SK-N-SH (cell line): ENCODE measurements at regions not wholly inside any gene's neighbourhood (a gene's known extent, or its start where the extent isn't known, plus 50 kb on each side); places are given as distances from the start of the nearest gene placed in this dataset.

Experiments
- CTCF ChIA-PET: fragments of 300-600, 350-600 bp; formaldehyde crosslinking; extraction: SDS; loops from one replicate; lab custom pipeline; 2021; lab: Yijun Ruan, JAX
- POLR2A ChIA-PET: fragments of 350-600 bp; sonication (Branson Sonifier 250); formaldehyde crosslinking; extraction: SDS; loops from one replicate; lab custom pipeline; 2020; ENCODE audit warnings: antibody characterized with exemption, inconsistent platforms; lab: Yijun Ruan, JAX
- DNase-seq: peaks from one replicate; pipeline ENCODE4 v3.0.0; 2012
- H2AFZ ChIP-seq: fragments of 200-600 bp; sonication (generic); 2 replicates; pipeline ENCODE4 v1.8.1; 2016; ENCODE audit warnings: antibody characterized with exemption, mild to moderate bottlenecking, low read depth
- H3F3A ChIP-seq: fragments of 200-600 bp; sonication (generic); replicated peaks from 2 replicates; pipeline ENCODE3; 2016; ENCODE audit warnings: antibody characterized with exemption, mild to moderate bottlenecking; ENCODE audit not compliant: insufficient read depth
- H3K27ac ChIP-seq, 2 experiments: fragments of 200-500 bp in 1 of 2; fragments of 200-600 bp in 1 of 2; sonication (Bioruptor generic) in 1 of 2; sonication (generic), shearing (Covaris generic) in 1 of 2; 2 replicates each; pipeline versions ENCODE4 v1.5.1 to v1.6.1; 2014 to 2016; ENCODE audit warnings: low read depth in 2 of 2, inconsistent platforms in 1 of 2, low read length in 1 of 2, mild to moderate bottlenecking in 1 of 2, mixed read lengths in 1 of 2
- H3K27me3 ChIP-seq: fragments of 200-600 bp; sonication (generic), shearing (Covaris generic); 2 replicates; pipeline ENCODE4 v1.6.1; 2016; ENCODE audit warnings: mixed run types; ENCODE audit not compliant: insufficient read depth
- H3K36me3 ChIP-seq, 2 experiments: fragments of 200-500 bp in 1 of 2; fragments of 200-600 bp in 1 of 2; sonication (Bioruptor generic) in 1 of 2; sonication (generic) in 1 of 2; replicated peaks in 1 of 2; 2 replicates each; pipeline versions ENCODE3 to v1.5.1; 2014 to 2016; ENCODE audit warnings: low read length in 1 of 2, mild to moderate bottlenecking in 1 of 2; ENCODE audit not compliant: insufficient read depth in 2 of 2, control insufficient read depth in 1 of 2
- H3K4me1 ChIP-seq, 2 experiments: fragments of 200-500 bp in 1 of 2; fragments of 200-600 bp in 1 of 2; sonication (Bioruptor generic) in 1 of 2; sonication (generic), shearing (Covaris generic) in 1 of 2; 2 replicates each; pipeline versions ENCODE4 v1.5.1 to v1.6.1; 2014 to 2016; ENCODE audit warnings: low read depth in 1 of 2, low read length in 1 of 2, mixed run types in 1 of 2; ENCODE audit not compliant: insufficient read depth in 2 of 2, control insufficient read depth in 1 of 2
- H3K4me2 ChIP-seq: fragments of 200-600 bp; sonication (generic), shearing (Covaris generic); 2 replicates; pipeline ENCODE4 v1.6.1; 2017; ENCODE audit warnings: mixed run types
- H3K4me3 ChIP-seq, 2 experiments: fragments of 200-500 bp in 1 of 2; fragments of 200-600 bp in 1 of 2; sonication (Bioruptor generic) in 1 of 2; sonication (generic), shearing (Covaris generic) in 1 of 2; 2 replicates each; pipeline versions ENCODE4 v1.5.1 to v1.8.1; 2014 to 2016; ENCODE audit warnings: low read depth in 2 of 2, inconsistent platforms in 1 of 2, low read length in 1 of 2, mild to moderate bottlenecking in 1 of 2, mixed read lengths in 1 of 2, moderate library complexity in 1 of 2
- H3K79me2 ChIP-seq: fragments of 200-600 bp; sonication (generic); 2 replicates; pipeline ENCODE4 v1.8.1; 2017; ENCODE audit warnings: mild to moderate bottlenecking; ENCODE audit not compliant: insufficient read depth
- H3K9ac ChIP-seq: fragments of 200-600 bp; sonication (generic); 2 replicates; pipeline ENCODE4 v1.6.1; 2017; ENCODE audit warnings: mixed run types
- H3K9me2 ChIP-seq: fragments of 200-600 bp; sonication (generic); 2 replicates; pipeline ENCODE4 v1.6.1; 2017; ENCODE audit warnings: mixed run types
- H3K9me3 ChIP-seq: fragments of 200-600 bp; sonication (generic); 2 replicates; pipeline ENCODE4 v1.6.1; 2017; ENCODE audit warnings: mixed run types, mild to moderate bottlenecking, moderate library complexity
- H4K20me1 ChIP-seq: fragments of 200-600 bp; sonication (generic); 2 replicates; pipeline ENCODE4 v1.6.1; 2017; ENCODE audit warnings: mild to moderate bottlenecking, mixed run types; ENCODE audit not compliant: insufficient read depth
- ELF1 ChIP-seq: IDR thresholded peaks from 2 replicates; pipeline ENCODE4 v1.4.0; 2012
- GABPA ChIP-seq: IDR thresholded peaks from 2 replicates; pipeline ENCODE4 v1.4.0; 2012; ENCODE audit warnings: low read depth, mild to moderate bottlenecking
- GATA2 ChIP-seq: sonication (generic); formaldehyde crosslinking; IDR thresholded peaks from 2 replicates; pipeline ENCODE4 v1.5.0; 2020; ENCODE audit warnings: mild to moderate bottlenecking, missing genetic modification reagents
- JUND ChIP-seq: IDR thresholded peaks from 2 replicates; pipeline ENCODE4 v1.4.0; 2012
- MAX ChIP-seq: IDR thresholded peaks from 2 replicates; pipeline ENCODE4 v1.4.0; 2012; ENCODE audit warnings: low read depth
- MEF2A ChIP-seq: IDR thresholded peaks from 2 replicates; pipeline ENCODE4 v1.4.0; 2012; ENCODE audit warnings: low read depth, borderline replicate concordance
- MXI1 ChIP-seq: IDR thresholded peaks from 2 replicates; pipeline ENCODE4 v1.6.1; 2012; ENCODE audit warnings: mild to moderate bottlenecking, low read depth, low read length, improper control_type of control experiment
- RAD21 ChIP-seq: IDR thresholded peaks from 2 replicates; pipeline ENCODE4 v1.6.1; 2012; ENCODE audit warnings: mild to moderate bottlenecking, low read length
- RXRA ChIP-seq: IDR thresholded peaks from 2 replicates; pipeline ENCODE4 v1.4.0; 2012; ENCODE audit warnings: low read depth, mild to moderate bottlenecking, borderline replicate concordance
- SIN3A ChIP-seq: IDR thresholded peaks from 2 replicates; pipeline ENCODE4 v1.6.1; 2012; ENCODE audit warnings: low read depth, mild to moderate bottlenecking, low read length, moderate library complexity, borderline replicate concordance
- TAF1 ChIP-seq: IDR thresholded peaks from 2 replicates; pipeline ENCODE4 v1.6.1; 2012; ENCODE audit warnings: low read depth, mild to moderate bottlenecking, low read length, moderate library complexity, borderline replicate concordance
- YY1 ChIP-seq: IDR thresholded peaks from 2 replicates; pipeline ENCODE4 v1.4.0; 2012; ENCODE audit warnings: low read depth, mild to moderate bottlenecking
- WGBS: methylation state at CpG from one replicate; pipeline ENCODE4 v1.1.6; 2017; ENCODE audit warnings: low lambda C conversion rate; 5-methylcytosine and 5-hydroxymethylcytosine counted together
- TF ChIP-seq, protein P1 (sequence below): IDR thresholded peaks from 2 replicates; pipeline ENCODE4; 2012

DNA sequence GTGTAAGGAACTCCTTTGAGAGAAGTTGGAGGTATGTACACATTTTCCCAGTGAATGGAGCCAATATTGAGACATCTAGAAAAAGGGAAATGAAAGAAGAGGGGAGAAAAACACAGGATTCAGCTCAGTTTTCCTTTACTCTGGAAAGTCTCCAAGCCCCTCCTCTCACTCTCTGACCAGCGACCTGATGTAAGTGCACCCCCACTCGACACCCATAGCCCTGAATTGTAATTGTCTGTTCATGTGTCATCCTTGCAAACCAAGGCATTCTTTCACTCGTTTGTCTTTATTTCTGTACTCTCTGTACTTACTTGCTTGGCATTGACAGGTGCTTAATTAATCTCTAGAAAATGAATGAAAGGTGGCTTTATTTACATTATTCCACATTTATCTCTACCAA lies 55.7 kb upstream of the CTAGE1 start:
- Histone ChIP-seq H4K20me1 (no peaks in the 10 kb centered on the region), H3K4me1 (no peaks in the 10 kb centered on the region), H3K36me3 (no peaks in the 10 kb centered on the region), H3K9me3 (no peaks in the 10 kb centered on the region; the same call in 1 of the 2 replicates), H3K79me2 (no peaks in the 10 kb centered on the region), H3K4me3 (no peak overlapping the region), H3F3A (no peaks in the 10 kb centered on the region), H3K27me3 (peaks cover 35% of the 10 kb centered on the region; the same call in 1 of the 2 replicates), H3K9me2 (no peaks in the 10 kb centered on the region), H3K27ac (no peak overlapping the region), H3K4me2 (no peak overlapping the region), H3K9ac (no peak overlapping the region), H2AFZ (no peak overlapping the region)
- ChIA-PET POLR2A (no interaction called here), CTCF (no interaction called here)
- DNase-seq, result no peak
- WGBS, result 4% methylated on average over 3 of the region's 3 CpGs
- TF ChIP-seq TAF1 (no peak), GATA2 (CRISPR knock-in tag) (no peak), MXI1 (no peak), MEF2A (no peak), YY1 (no peak), RAD21 (no peak), JUND (no peak), MAX (no peak), RXRA (no peak)

DNA sequence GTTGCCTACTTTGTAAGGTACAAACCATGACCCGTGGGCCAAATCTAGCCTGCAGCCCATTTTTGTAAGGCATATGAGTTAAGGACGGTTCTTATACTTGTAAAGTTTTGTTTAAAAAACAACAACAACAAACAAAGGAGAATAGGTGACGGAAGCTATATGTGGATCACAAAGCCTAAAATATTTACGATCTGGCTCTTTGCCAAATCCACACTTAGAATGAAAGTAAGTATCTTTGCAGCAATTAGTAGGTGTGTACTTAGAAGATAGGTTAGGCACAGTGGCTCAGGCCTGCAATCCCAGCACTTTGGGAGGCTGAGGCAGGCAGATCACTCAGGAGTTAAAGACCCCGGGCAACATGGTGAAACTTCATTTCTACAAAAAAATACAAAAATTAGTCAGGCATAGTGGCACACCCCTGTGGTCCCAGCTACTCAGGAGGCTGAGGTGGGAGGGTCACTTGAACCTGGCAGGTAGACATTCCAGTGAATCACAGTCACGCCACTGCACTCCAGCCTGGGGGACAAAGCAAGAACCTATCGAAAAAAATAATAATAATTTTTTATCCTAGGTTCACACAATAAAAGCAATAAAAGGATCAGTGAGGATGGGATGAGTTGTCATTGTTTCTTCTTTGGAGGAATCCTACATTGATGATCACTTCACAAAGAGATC lies 57.8 kb upstream of the CTAGE1 start:
- no peaks in the 10 kb centered on the region for H3K79me2 ChIP-seq
- no peaks in the 10 kb centered on the region for H3K9me3 ChIP-seq
- no peak overlapping the region for H3K4me2 ChIP-seq

More for the DNA sequence above, 57.8 kb upstream of the CTAGE1 start:
- H3K9ac ChIP-seq, result no peak overlapping the region
- no peaks in the 10 kb centered on the region for H3K36me3 ChIP-seq
- DNase-seq, result no peak
- TF ChIP-seq ELF1, result no peak
- TF ChIP-seq, protein P1, sequence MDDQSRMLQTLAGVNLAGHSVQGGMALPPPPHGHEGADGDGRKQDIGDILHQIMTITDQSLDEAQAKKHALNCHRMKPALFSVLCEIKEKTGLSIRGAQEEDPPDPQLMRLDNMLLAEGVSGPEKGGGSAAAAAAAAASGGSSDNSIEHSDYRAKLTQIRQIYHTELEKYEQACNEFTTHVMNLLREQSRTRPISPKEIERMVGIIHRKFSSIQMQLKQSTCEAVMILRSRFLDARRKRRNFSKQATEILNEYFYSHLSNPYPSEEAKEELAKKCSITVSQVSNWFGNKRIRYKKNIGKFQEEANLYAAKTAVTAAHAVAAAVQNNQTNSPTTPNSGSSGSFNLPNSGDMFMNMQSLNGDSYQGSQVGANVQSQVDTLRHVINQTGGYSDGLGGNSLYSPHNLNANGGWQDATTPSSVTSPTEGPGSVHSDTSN, result no peak
- no peak for TF ChIP-seq GABPA
- no peak for TF ChIP-seq SIN3A
- H3K27me3 ChIP-seq, result peaks cover 35% of the 10 kb centered on the region; the same call in 1 of the 2 replicates
- no peak overlapping the region for H3K4me3 ChIP-seq
- POLR2A ChIA-PET, result no interaction called here
- no peaks in the 10 kb centered on the region for H3K9me2 ChIP-seq
- CTCF ChIA-PET, result no interaction called here
- H3K4me1 ChIP-seq, result no peaks in the 10 kb centered on the region
- H3F3A ChIP-seq, result no peaks in the 10 kb centered on the region
- WGBS, result 17% methylated on average over 7 of the region's 7 CpGs
- H2AFZ ChIP-seq, result no peak overlapping the region
- no peak overlapping the region for H3K27ac ChIP-seq
- no peaks in the 10 kb centered on the region for H4K20me1 ChIP-seq
